Vagina (tissue), 2 donors: ENCODE measurements at regions not wholly inside any gene's neighbourhood (a gene's known extent, or its start where the extent isn't known, plus 50 kb on each side); places are given as distances from the start of the nearest gene placed in this dataset.

Experiments
- DNase-seq, 2 donors: peaks; one replicate each; pipeline ENCODE4 v3.0.0-alpha.2; 2017; ENCODE audit errors: extremely low spot score in 2 of 2
- H3K27ac ChIP-seq: fragments of 200-600 bp; sonication (generic); one replicate; pipeline ENCODE4 v1.5.1; 2019
- H3K27me3 ChIP-seq: fragments of 200-600 bp; sonication (generic); one replicate; pipeline ENCODE4 v1.5.1; 2019
- H3K36me3 ChIP-seq, 2 donors: fragments of 200-600 bp; sonication (generic); one replicate each; pipeline ENCODE4 v1.5.1; 2017 to 2019
- H3K4me1 ChIP-seq: fragments of 200-600 bp; sonication (generic); one replicate; pipeline ENCODE4 v1.5.1; 2019
- H3K4me3 ChIP-seq, 2 donors: fragments of 200-600 bp; sonication (generic); 1 replicate in 1 of 2; 2 replicates in 1 of 2; pipeline ENCODE4 v1.5.1; 2016 to 2019
- H3K9me3 ChIP-seq: fragments of 200-600 bp; sonication (generic); one replicate; pipeline ENCODE4 v1.5.1; 2019
- CTCF ChIP-seq, 3 experiments: fragments of 450-650 bp in 2 of 3; fragments of 200-600 bp in 1 of 3; sonication (generic) in 1 of 3; IDR thresholded peaks; one replicate each; pipeline ENCODE4 v1.5.1; 2017 to 2019; ENCODE audit warnings: antibody characterized with exemption in 3 of 3, mild to moderate bottlenecking in 2 of 3, moderate library complexity in 2 of 3
- POLR2A ChIP-seq, 2 donors: fragments of 450-650 bp; IDR thresholded peaks; one replicate each; pipeline ENCODE4 v1.6.1; 2017; ENCODE audit warnings: antibody characterized with exemption in 2 of 2, mild to moderate bottlenecking in 2 of 2, moderate library complexity in 2 of 2
- POLR2AphosphoS5 ChIP-seq, 2 donors: sonication (generic); formaldehyde crosslinking; IDR thresholded peaks; one replicate each; pipeline ENCODE4 v1.9.0; 2017; ENCODE audit warnings: antibody characterized with exemption in 2 of 2, mild to moderate bottlenecking in 2 of 2, low read depth in 1 of 2; ENCODE audit not compliant: insufficient read depth in 1 of 2
- intact Hi-C: fragments of 100-400 bp; cut with DNase I; formaldehyde crosslinking; loops from one replicate; pipeline ENCODE4 v1.15.1; 2023

DNA sequence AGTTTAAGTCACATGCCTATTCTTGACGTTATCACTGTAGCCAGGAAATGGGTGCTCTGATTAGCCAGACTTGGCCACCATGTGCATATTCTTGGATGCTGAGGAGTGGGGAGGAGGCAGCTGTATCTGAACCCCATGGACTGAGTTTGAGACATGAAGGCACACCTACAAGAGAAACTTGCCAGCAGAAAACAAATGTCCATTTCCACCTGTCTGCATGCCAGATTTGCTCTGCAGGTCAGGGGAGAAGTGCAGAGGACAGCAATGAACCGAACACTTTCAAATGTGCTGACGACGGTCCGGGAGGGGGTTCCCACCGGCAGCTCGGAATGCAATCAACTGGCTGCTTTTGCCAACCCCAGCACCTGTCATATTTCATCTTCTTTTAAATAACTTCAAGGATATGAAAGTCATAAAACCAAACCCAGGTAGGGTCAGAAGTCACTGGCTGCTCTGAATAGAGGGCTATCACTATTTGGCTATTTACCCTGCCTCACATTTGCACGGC lies 287.8 kb upstream of the N4BP1 start:
- Histone ChIP-seq H3K4me3 (no peak overlapping the region), H3K4me1 (no peaks in the 10 kb centered on the region), H3K36me3 (no peaks in the 10 kb centered on the region), H3K9me3 (no peaks in the 10 kb centered on the region), H3K27ac (no peak overlapping the region), H3K27me3 (no peaks in the 10 kb centered on the region)
- intact Hi-C loops, result no loop called here
- TF ChIP-seq POLR2A (IDR thresholded peaks at IDR 0.05) (no peak), CTCF (IDR thresholded peaks at IDR 0.05) (no peak), POLR2AphosphoS5 (IDR thresholded peaks at IDR 0.05; ENCODE audit: insufficient read depth in 1 of 2, low read depth in 1 of 2) (no peak)
- peak in 1 of 2 donors; percentile 49 for DNase-seq

- H3K4me1 ChIP-seq, result no peaks in the 10 kb centered on the region
- intact Hi-C loops, result no loop called here
- no peak overlapping the region for H3K4me3 ChIP-seq
- TF ChIP-seq POLR2A (IDR thresholded peaks at IDR 0.05), result no peak
- no peak for TF ChIP-seq POLR2AphosphoS5 (IDR thresholded peaks at IDR 0.05; ENCODE audit: insufficient read depth in 1 of 2, low read depth in 1 of 2)
- no peak for TF ChIP-seq CTCF (IDR thresholded peaks at IDR 0.05)
- no peak overlapping the region for H3K27ac ChIP-seq
- no peaks in the 10 kb centered on the region for H3K27me3 ChIP-seq
- H3K36me3 ChIP-seq, result no peaks in the 10 kb centered on the region
- H3K9me3 ChIP-seq, result no peaks in the 10 kb centered on the region
- DNase-seq, result no peak
These were observed 285.2 kb upstream of the N4BP1 start for GRCh38 chr16:48895142-48895541.

- Histone ChIP-seq H3K27ac (no peak overlapping the region), H3K27me3 (no peaks in the 10 kb centered on the region), H3K4me1 (no peaks in the 10 kb centered on the region), H3K36me3 (no peaks in the 10 kb centered on the region), H3K9me3 (no peaks in the 10 kb centered on the region), H3K4me3 (no peak overlapping the region)
- no peak for TF ChIP-seq POLR2A (IDR thresholded peaks at IDR 0.05)
- intact Hi-C loops, result no loop called here
- DNase-seq, result no peak
These were observed 282.9 kb upstream of the N4BP1 start for GRCh38 chr16:48892893-48893292.

GRCh38 chr16:48887646-48888210 lies 277.7 kb upstream of the N4BP1 start:
- intact Hi-C loops, result no loop called here
- TF ChIP-seq POLR2A (IDR thresholded peaks at IDR 0.05) (no peak), POLR2AphosphoS5 (IDR thresholded peaks at IDR 0.05; ENCODE audit: insufficient read depth in 1 of 2, low read depth in 1 of 2) (no peak), CTCF (IDR thresholded peaks at IDR 0.05) (no peak)
- Histone ChIP-seq H3K27ac (no peak overlapping the region), H3K36me3 (no peaks in the 10 kb centered on the region), H3K9me3 (no peaks in the 10 kb centered on the region), H3K27me3 (no peaks in the 10 kb centered on the region), H3K4me3 (no peak overlapping the region), H3K4me1 (no peaks in the 10 kb centered on the region)
- no peak for DNase-seq

GRCh38 chr16:48885471-48885870 lies 275.5 kb upstream of the N4BP1 start:
- no peak for DNase-seq
- Histone ChIP-seq H3K4me1 (no peaks in the 10 kb centered on the region), H3K27me3 (no peaks in the 10 kb centered on the region), H3K4me3 (no peak overlapping the region), H3K36me3 (no peaks in the 10 kb centered on the region), H3K27ac (no peak overlapping the region), H3K9me3 (no peaks in the 10 kb centered on the region)
- intact Hi-C loops, result no loop called here
- TF ChIP-seq CTCF (IDR thresholded peaks at IDR 0.05), result no peak
- no peak for TF ChIP-seq POLR2AphosphoS5 (IDR thresholded peaks at IDR 0.05; ENCODE audit: insufficient read depth in 1 of 2, low read depth in 1 of 2)
- TF ChIP-seq POLR2A (IDR thresholded peaks at IDR 0.05), result no peak
